Activated T-cell treated with anti-CD3 and anti-CD28 coated beads, Interleukin-2, amount 50 U/mL, for 24 hours (primary cell): ENCODE measurements at regions not wholly inside any gene's neighbourhood (a gene's known extent, or its start where the extent isn't known, plus 50 kb on each side); places are given as distances from the start of the nearest gene placed in this dataset.
"Not testable (repeated sequence)": the region's sequence is repeated elsewhere in the genome, so short reads cannot be mapped to it uniquely, and the experiment has no call there.

ENCODE experiments used
- DNase-seq: peaks from one replicate; pipeline ENCODE4 v3.0.0-alpha.2; 2020
- H3K27ac Mint-ChIP-seq: 2 replicates; pipeline ENCODE4 v1.8.0; 2020; ENCODE audit warnings: mild to moderate bottlenecking, mixed read lengths
- H3K27me3 Mint-ChIP-seq: 2 replicates; pipeline ENCODE4 v1.8.0; 2020; ENCODE audit warnings: mixed read lengths
- H3K36me3 Mint-ChIP-seq: 2 replicates; pipeline ENCODE4 v1.8.0; 2020; ENCODE audit warnings: low read depth, mixed read lengths
- H3K4me1 Mint-ChIP-seq: 2 replicates; pipeline ENCODE4 v1.8.0; 2020; ENCODE audit warnings: low read depth, mixed read lengths
- H3K4me3 Mint-ChIP-seq: 2 replicates; pipeline ENCODE4 v1.8.0; 2020; ENCODE audit warnings: mild to moderate bottlenecking, moderate library complexity, mixed read lengths
- H3K9me3 Mint-ChIP-seq: 2 replicates; pipeline ENCODE4 v1.8.0; 2020; ENCODE audit warnings: mixed read lengths

DNA sequence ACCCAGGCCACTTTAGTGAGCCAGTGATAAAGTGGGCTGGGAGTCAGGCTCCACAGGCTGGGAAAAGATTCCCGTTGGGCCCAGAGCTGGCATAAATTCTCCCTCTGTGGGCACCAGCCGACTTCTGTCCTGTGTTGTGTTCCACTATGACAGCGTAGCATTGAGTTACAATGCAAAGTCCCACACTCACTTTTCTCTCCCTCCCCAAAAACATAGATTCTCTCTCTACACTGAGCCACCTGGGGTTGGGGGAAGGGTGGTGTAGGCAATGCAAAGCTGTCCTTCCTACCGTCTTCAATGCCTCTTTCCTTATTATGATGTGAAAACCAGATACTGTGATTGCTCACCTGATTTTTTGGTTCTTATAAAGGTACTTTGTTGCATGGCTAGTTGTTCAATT lies 566.2 kb downstream of the RAPGEF2 start:
- Mint-ChIP-seq H3K9me3 (no peaks in the 10 kb centered on the region), H3K36me3 (no peaks in the 10 kb centered on the region), H3K27ac (no peak overlapping the region), H3K27me3 (no peaks in the 10 kb centered on the region), H3K4me1 (no peaks in the 10 kb centered on the region), H3K4me3 (no peak overlapping the region)
- DNase-seq = no peak

- no peak overlapping the region for H3K27ac Mint-ChIP-seq
- H3K4me3 Mint-ChIP-seq = no peak overlapping the region
- no peaks in the 10 kb centered on the region for H3K36me3 Mint-ChIP-seq
- no peak for DNase-seq
- peaks cover 2% of the 10 kb centered on the region for H3K9me3 Mint-ChIP-seq
- no peaks in the 10 kb centered on the region for H3K4me1 Mint-ChIP-seq
- H3K27me3 Mint-ChIP-seq = no peaks in the 10 kb centered on the region
Observed at GRCh38 chr4:159673221-159673620, 570.3 kb downstream of the RAPGEF2 start.

DNA sequence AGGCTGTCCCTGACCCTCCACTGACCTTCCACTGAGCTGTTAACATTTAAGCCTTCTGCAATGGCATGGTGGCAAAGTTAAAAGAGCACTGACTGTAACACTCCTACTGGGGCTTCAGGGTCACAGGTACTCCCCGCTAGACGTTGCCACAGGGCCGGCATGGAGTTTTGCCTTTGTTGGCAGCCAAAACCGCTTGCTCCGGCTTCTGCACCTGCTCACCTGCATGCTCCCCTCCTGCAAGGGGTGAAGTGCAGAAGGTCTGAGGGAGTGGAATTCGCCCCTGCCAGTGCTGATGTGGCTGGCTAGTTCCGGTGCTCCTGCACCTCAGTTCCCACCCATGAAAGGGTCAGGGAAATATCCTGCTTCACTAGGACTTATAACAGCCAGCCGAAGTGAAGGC lies 571.4 kb downstream of the RAPGEF2 start:
- H3K4me1 Mint-ChIP-seq = no peaks in the 10 kb centered on the region
- no peaks in the 10 kb centered on the region for H3K36me3 Mint-ChIP-seq
- no peak overlapping the region for H3K4me3 Mint-ChIP-seq
- H3K27ac Mint-ChIP-seq = no peak overlapping the region
- peaks cover 2% of the 10 kb centered on the region for H3K9me3 Mint-ChIP-seq
- DNase-seq = no peak
- H3K27me3 Mint-ChIP-seq = no peaks in the 10 kb centered on the region

DNA sequence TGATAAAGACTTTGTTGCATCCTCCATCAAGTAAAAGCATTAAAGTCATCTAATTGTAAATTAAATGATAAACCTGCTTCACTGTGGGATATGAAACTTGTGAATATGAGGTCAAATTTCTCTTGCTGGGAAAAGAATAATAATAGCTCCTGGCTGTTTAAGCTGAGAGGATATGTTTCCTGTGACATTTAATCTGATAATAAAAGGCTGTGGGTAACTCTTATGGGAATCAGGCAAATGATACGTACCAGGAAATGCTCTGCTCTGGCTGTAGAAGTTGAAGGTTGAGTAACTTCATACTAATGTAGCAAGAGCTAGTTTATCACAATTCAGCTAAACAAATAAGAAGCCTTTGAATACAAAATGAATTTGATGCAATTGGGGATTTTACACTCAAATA lies 574.6 kb downstream of the RAPGEF2 start:
- no peaks in the 10 kb centered on the region for H3K4me1 Mint-ChIP-seq
- peaks cover 2% of the 10 kb centered on the region for H3K9me3 Mint-ChIP-seq
- H3K27me3 Mint-ChIP-seq = no peaks in the 10 kb centered on the region
- no peak overlapping the region for H3K27ac Mint-ChIP-seq
- no peaks in the 10 kb centered on the region for H3K36me3 Mint-ChIP-seq
- H3K4me3 Mint-ChIP-seq = no peak overlapping the region
- DNase-seq = no peak

- Mint-ChIP-seq H3K4me3 (no peak overlapping the region), H3K9me3 (no peaks in the 10 kb centered on the region), H3K36me3 (no peaks in the 10 kb centered on the region), H3K27me3 (no peaks in the 10 kb centered on the region), H3K4me1 (no peaks in the 10 kb centered on the region), H3K27ac (no peak overlapping the region)
- DNase-seq = no peak
Observed at GRCh38 chr4:159682996-159683395, 580.1 kb downstream of the RAPGEF2 start.

- Mint-ChIP-seq H3K27me3 (no peaks in the 10 kb centered on the region), H3K36me3 (no peaks in the 10 kb centered on the region), H3K27ac (no peak overlapping the region), H3K4me3 (no peak overlapping the region), H3K4me1 (no peaks in the 10 kb centered on the region), H3K9me3 (peaks cover under 1% of the 10 kb centered on the region)
- no peak for DNase-seq
Observed at GRCh38 chr4:159684061-159684460, 581.2 kb downstream of the RAPGEF2 start.

DNA sequence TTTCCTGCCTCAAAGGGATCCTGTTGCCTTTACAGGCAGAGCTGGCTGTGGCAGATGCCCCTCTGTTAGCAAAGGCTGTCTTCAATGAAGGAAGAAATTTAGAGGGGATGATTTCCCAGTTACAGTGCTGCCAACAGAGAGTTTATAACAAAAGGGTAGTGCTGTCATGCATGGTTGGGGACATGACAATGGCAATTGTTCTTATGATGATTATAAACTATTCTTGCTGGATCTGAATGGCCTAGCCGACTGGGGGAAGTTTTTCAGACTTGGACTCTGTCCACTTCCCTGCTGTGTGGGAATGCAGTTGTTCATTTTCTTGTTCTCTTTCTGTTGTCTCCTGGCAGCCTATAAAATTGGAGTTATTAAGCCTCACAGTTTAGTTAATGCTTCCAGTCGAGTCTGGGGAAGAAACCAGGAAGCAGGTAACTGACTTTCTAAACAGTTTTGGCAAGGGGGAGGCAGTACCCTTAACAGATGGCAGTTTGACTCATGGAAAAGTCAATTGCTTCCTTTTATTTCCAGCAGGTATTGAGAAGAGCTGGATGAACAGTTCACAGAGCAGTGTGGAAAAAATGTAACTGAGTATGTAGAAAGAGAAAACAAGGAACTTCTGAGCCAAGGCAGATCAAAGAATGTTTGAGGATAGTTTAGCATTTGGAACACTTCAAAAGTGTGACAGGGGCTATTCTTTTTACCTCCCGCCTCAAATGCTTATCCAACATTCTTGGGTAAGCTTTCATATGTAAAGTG lies 582.6 kb downstream of the RAPGEF2 start:
- Mint-ChIP-seq H3K9me3 (peaks cover 9% of the 10 kb centered on the region), H3K4me1 (no peaks in the 10 kb centered on the region)

GRCh38 chr4:159689526-159689925 lies 586.6 kb downstream of the RAPGEF2 start:
- H3K27me3 Mint-ChIP-seq = no peaks in the 10 kb centered on the region
- H3K4me1 Mint-ChIP-seq = no peaks in the 10 kb centered on the region
- H3K4me3 Mint-ChIP-seq = no peak overlapping the region
- H3K9me3 Mint-ChIP-seq = peaks cover 27% of the 10 kb centered on the region
- no peak for DNase-seq
- H3K27ac Mint-ChIP-seq = no peak overlapping the region
- H3K36me3 Mint-ChIP-seq = no peaks in the 10 kb centered on the region

More for the DNA sequence above, 582.6 kb downstream of the RAPGEF2 start:
- no peak overlapping the region for H3K4me3 Mint-ChIP-seq
- H3K27ac Mint-ChIP-seq = no peak overlapping the region
- no peaks in the 10 kb centered on the region for H3K27me3 Mint-ChIP-seq
- no peaks in the 10 kb centered on the region for H3K36me3 Mint-ChIP-seq
- no peak for DNase-seq

DNA sequence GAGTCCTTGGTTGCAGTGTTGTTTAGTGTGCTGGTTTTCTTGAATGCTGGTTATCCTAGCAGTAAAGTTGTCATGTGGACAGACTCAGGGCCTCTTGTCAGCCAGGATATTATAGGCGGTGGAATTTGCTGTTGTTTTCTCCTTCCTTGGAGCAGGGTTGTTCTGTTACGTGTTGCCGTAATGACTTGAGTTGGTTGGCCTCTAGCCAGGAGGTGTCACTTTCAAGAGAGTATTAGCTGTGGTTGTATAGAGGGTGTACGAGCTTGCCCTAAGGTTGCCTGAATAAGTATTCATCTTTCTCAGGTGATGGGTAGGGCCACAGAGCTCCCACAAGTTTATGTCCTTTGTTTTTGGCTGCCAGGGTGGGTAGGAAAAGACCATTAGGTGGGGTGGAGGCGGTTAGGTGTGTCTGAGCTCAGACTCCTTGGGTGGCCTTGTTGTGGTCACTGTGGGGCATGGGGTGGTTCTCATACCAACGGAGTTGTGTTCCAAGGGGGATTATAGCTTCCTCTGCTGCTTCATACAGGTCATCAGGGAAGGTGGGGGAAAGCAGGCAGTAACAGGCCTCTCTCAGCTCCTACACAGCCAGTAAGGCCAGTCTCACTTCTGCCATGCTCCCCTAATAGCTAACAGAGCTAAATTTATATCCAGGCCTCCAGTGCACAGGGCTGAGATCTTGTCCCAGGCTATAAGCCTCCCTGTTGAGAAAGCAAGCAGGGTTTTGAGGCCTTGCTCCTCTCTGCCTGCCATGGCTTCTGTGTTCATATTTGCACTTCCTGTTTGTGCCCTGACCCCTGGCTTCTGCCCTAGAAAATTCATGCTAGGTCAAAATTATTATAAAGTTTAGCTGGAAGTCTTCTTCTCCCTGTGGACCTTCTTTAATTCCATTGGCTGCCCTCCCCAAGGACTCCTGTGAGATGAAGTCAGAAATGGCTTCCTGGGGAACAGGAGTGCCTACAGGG lies 594.7 kb downstream of the RAPGEF2 start:
- H3K9me3 Mint-ChIP-seq = peaks cover 28% of the 10 kb centered on the region
- H3K36me3 Mint-ChIP-seq = no peaks in the 10 kb centered on the region
- no peak for DNase-seq
- no peak overlapping the region for H3K4me3 Mint-ChIP-seq
- no peaks in the 10 kb centered on the region for H3K27me3 Mint-ChIP-seq
- H3K4me1 Mint-ChIP-seq = no peaks in the 10 kb centered on the region
- no peak overlapping the region for H3K27ac Mint-ChIP-seq

DNA sequence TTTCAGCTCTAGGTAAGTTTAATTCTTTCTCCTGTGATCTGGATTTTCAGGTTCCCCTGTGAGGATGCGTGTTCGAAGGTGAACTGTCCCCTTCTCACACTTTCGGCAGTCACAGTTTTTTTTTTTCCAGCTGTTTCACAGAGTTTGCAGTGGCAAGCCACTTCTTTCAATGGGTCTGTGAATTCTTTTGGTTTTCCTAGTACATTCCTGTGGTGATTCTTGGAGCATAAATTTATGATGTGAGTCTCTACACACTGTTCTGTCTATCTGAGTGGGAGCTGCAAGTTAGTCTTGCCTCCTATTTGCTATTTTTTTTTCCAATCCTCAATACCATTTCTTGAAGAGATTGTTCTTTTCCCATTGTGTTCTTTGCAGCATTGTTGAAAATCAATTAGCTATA lies 595.5 kb downstream of the RAPGEF2 start:
- Mint-ChIP-seq H3K4me1 (no peaks in the 10 kb centered on the region), H3K9me3 (peaks cover 23% of the 10 kb centered on the region), H3K36me3 (no peaks in the 10 kb centered on the region), H3K4me3 (no peak overlapping the region), H3K27me3 (no peaks in the 10 kb centered on the region), H3K27ac (no peak overlapping the region)
- no peak for DNase-seq

GRCh38 chr4:159702200-159702599 lies 599.3 kb downstream of the RAPGEF2 start:
- Mint-ChIP-seq H3K4me1 (no peaks in the 10 kb centered on the region), H3K4me3 (no peak overlapping the region), H3K9me3 (peaks cover 16% of the 10 kb centered on the region), H3K27me3 (no peaks in the 10 kb centered on the region), H3K27ac (no peak overlapping the region), H3K36me3 (no peaks in the 10 kb centered on the region)
- DNase-seq = no peak

DNA sequence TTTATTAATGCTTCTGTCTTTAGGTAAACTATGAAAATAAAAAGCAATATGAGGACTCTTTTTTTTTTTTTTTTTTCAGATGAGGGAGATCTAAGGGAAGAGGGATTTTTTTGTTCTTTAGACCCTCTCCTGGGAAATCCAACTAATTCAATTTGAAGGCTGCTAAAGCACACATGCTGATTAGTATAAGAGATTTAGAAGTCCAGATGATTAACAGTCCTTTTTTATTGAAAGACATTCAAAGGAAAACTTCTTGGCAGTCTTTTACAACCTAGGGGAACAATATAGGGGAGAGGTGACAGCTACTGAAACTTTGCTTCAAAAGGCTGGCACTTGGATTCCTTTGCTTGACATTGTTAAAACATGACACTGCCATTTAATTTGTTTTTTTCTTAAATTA lies 602.5 kb downstream of the RAPGEF2 start:
- no peak overlapping the region for H3K27ac Mint-ChIP-seq
- H3K4me3 Mint-ChIP-seq = no peak overlapping the region
- DNase-seq = no peak
- no peaks in the 10 kb centered on the region for H3K27me3 Mint-ChIP-seq
- H3K4me1 Mint-ChIP-seq = no peaks in the 10 kb centered on the region
- H3K9me3 Mint-ChIP-seq = peaks cover 20% of the 10 kb centered on the region
- no peaks in the 10 kb centered on the region for H3K36me3 Mint-ChIP-seq

- no peak for DNase-seq
- Mint-ChIP-seq H3K27ac (no peak overlapping the region), H3K4me3 (no peak overlapping the region), H3K36me3 (no peaks in the 10 kb centered on the region), H3K4me1 (no peaks in the 10 kb centered on the region), H3K9me3 (peaks cover 15% of the 10 kb centered on the region), H3K27me3 (no peaks in the 10 kb centered on the region)
Observed at GRCh38 chr4:159706704-159707103, 603.8 kb downstream of the RAPGEF2 start.

DNA sequence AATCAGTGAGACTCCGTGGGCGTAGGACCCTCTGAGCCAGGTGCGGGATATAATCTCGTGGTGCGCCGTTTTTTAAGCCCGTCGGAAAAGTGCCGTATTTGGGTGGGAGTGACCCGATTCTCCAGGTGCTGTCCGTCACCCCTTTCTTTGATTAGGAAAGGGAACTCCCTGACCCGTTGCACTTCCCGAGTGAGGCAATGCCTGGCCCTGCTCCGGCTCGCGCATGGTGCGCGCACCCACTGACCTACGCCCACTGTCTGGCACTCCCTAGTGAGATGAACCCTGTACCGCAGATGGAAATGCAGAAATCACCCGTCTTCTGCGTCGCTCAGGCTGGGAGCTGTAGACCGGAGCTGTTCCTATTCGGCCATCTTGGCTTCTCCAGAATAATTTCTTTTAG lies 612.3 kb downstream of the RAPGEF2 start:
- H3K27ac Mint-ChIP-seq, DNase-seq, H3K27me3 Mint-ChIP-seq, H3K4me3 Mint-ChIP-seq, H3K9me3 Mint-ChIP-seq, H3K4me1 Mint-ChIP-seq, H3K36me3 Mint-ChIP-seq: not testable (repeated sequence)

- Mint-ChIP-seq H3K27me3 (no peaks in the 10 kb centered on the region), H3K4me1 (no peaks in the 10 kb centered on the region), H3K4me3 (no peak overlapping the region), H3K27ac (no peak overlapping the region), H3K9me3 (peaks cover 10% of the 10 kb centered on the region), H3K36me3 (no peaks in the 10 kb centered on the region)
- DNase-seq = no peak
Observed at GRCh38 chr4:159719531-159719930, 616.7 kb downstream of the RAPGEF2 start.
